K562 (cell line): ENCODE measurements at regions not wholly inside any gene's neighbourhood (a gene's known extent, or its start where the extent isn't known, plus 50 kb on each side); places are given as distances from the start of the nearest gene placed in this dataset.

ENCODE experiments used
- CTCF ChIP-seq, 3 experiments: IDR thresholded peaks in 2 of 3; conservative IDR thresholded peaks in 1 of 3; 2 replicates each; pipeline ENCODE4 v1.5.1; 2011 to 2012; ENCODE audit warnings: low read length in 3 of 3, mild to moderate bottlenecking in 3 of 3, control low read depth in 2 of 3, improper control_type of control experiment in 1 of 3, inconsistent platforms in 1 of 3, low read depth in 1 of 3, mixed read lengths in 1 of 3, moderate library complexity in 1 of 3; ENCODE audit not compliant: insufficient read depth in 2 of 3
- NCOR1 ChIP-seq: fragments of 450-650 bp; IDR thresholded peaks from 2 replicates; pipeline ENCODE4 v1.6.1; 2016; ENCODE audit warnings: mild to moderate bottlenecking, moderate library complexity
- SLC30A9 ChIP-seq: fragments of 250-450 bp; sonication (Bioruptor Pico); IDR thresholded peaks from 2 replicates; pipeline ENCODE4 v1.8.0; 2022; ENCODE audit warnings: mild to moderate bottlenecking, moderate library complexity
- ZNF347 ChIP-seq: fragments of 450-650 bp; formaldehyde crosslinking; IDR thresholded peaks from 2 replicates; pipeline ENCODE4 v1.4.0; 2020; ENCODE audit warnings: low read depth, mild to moderate bottlenecking, moderate library complexity
- TF ChIP-seq, protein P1 (sequence below): fragments of 250-450 bp; sonication (Bioruptor Pico); IDR thresholded peaks from 2 replicates; pipeline ENCODE4 v1.8.0; 2022; ENCODE audit warnings: inconsistent platforms, mild to moderate bottlenecking, moderate library complexity, borderline replicate concordance
- TF ChIP-seq, protein P2 (sequence below): conservative IDR thresholded peaks from 2 replicates; pipeline ENCODE4 v1.6.1; 2011; ENCODE audit warnings: low read depth, mild to moderate bottlenecking, low read length; ENCODE audit not compliant: control insufficient read depth

- TF ChIP-seq, protein P1, sequence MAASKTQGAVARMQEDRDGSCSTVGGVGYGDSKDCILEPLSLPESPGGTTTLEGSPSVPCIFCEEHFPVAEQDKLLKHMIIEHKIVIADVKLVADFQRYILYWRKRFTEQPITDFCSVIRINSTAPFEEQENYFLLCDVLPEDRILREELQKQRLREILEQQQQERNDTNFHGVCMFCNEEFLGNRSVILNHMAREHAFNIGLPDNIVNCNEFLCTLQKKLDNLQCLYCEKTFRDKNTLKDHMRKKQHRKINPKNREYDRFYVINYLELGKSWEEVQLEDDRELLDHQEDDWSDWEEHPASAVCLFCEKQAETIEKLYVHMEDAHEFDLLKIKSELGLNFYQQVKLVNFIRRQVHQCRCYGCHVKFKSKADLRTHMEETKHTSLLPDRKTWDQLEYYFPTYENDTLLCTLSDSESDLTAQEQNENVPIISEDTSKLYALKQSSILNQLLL = no peak
- TF ChIP-seq ZNF347 (CRISPR knock-in tag) (no peak), SLC30A9 (CRISPR knock-in tag) (no peak), CTCF (IDR thresholded peaks at IDR 0.05 in 2 of 3, conservative IDR thresholded peaks at IDR 0.05 in 1 of 3; ENCODE audit: insufficient read depth in 2 of 3, low read depth in 1 of 3, low read length in 3 of 3) (peak; percentile 84 to 97 (median 84)), NCOR1 (no peak)
- TF ChIP-seq, protein P2, sequence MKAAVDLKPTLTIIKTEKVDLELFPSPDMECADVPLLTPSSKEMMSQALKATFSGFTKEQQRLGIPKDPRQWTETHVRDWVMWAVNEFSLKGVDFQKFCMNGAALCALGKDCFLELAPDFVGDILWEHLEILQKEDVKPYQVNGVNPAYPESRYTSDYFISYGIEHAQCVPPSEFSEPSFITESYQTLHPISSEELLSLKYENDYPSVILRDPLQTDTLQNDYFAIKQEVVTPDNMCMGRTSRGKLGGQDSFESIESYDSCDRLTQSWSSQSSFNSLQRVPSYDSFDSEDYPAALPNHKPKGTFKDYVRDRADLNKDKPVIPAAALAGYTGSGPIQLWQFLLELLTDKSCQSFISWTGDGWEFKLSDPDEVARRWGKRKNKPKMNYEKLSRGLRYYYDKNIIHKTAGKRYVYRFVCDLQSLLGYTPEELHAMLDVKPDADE = no peak
Observed at GRCh38 chr5:10863763-10864383, 102.8 kb upstream of the DAP start (continued).
